Osteocyte (in vitro differentiated cells): ENCODE measurements at regions not wholly inside any gene's neighbourhood (a gene's known extent, or its start where the extent isn't known, plus 50 kb on each side); places are given as distances from the start of the nearest gene placed in this dataset.
A peak's percentile ranks its signal among the peaks of the same experiment; 100 is the strongest.

Experiments
- DNase-seq: peaks from one replicate; pipeline ENCODE4 v3.0.0; 2021; ENCODE audit warnings: mixed read lengths; ENCODE audit not compliant: unreplicated experiment; ENCODE audit errors: extremely low spot score
- H3K27ac Mint-ChIP-seq: one replicate; pipeline ENCODE4 v1.8.0; 2021; ENCODE audit warnings: mild to moderate bottlenecking, mixed read lengths; ENCODE audit not compliant: unreplicated experiment
- H3K27me3 Mint-ChIP-seq: one replicate; pipeline ENCODE4 v1.8.0; 2021; ENCODE audit warnings: mixed read lengths; ENCODE audit not compliant: unreplicated experiment
- H3K36me3 Mint-ChIP-seq: one replicate; pipeline ENCODE4 v1.8.0; 2021; ENCODE audit warnings: mixed read lengths; ENCODE audit not compliant: unreplicated experiment
- H3K4me1 Mint-ChIP-seq: one replicate; pipeline ENCODE4 v1.8.0; 2021; ENCODE audit warnings: mixed read lengths; ENCODE audit not compliant: unreplicated experiment
- H3K4me3 Mint-ChIP-seq: one replicate; pipeline ENCODE4 v1.8.0; 2021; ENCODE audit warnings: mild to moderate bottlenecking, moderate library complexity, mixed read lengths; ENCODE audit not compliant: unreplicated experiment
- H3K9me3 Mint-ChIP-seq: one replicate; pipeline ENCODE4 v1.8.0; 2021; ENCODE audit warnings: mixed read lengths; ENCODE audit not compliant: unreplicated experiment
- CTCF ChIP-seq: fragments of 200-600 bp; sonication (generic); IDR thresholded peaks from 2 replicates; pipeline ENCODE4 v1.5.0; 2021; ENCODE audit warnings: antibody characterized with exemption, mild to moderate bottlenecking, moderate library complexity

GRCh38 chr16:87183647-87184046 lies 133.5 kb downstream of the C16orf95 start:
- Mint-ChIP-seq H3K4me3 (no peak overlapping the region), H3K27me3 (no peaks in the 10 kb centered on the region), H3K36me3 (no peaks in the 10 kb centered on the region), H3K9me3 (no peaks in the 10 kb centered on the region), H3K27ac (no peak overlapping the region), H3K4me1 (peaks cover 59% of the 10 kb centered on the region)
- no peak for TF ChIP-seq CTCF
- no peak for DNase-seq

- Mint-ChIP-seq H3K27me3 (no peaks in the 10 kb centered on the region), H3K27ac (no peak overlapping the region), H3K9me3 (no peaks in the 10 kb centered on the region), H3K4me1 (peaks cover 42% of the 10 kb centered on the region), H3K36me3 (no peaks in the 10 kb centered on the region), H3K4me3 (no peak overlapping the region)
- DNase-seq, result no peak
- TF ChIP-seq CTCF, result peak; percentile 28
Observed at GRCh38 chr16:87185308-87185707, 131.9 kb downstream of the C16orf95 start.

GRCh38 chr16:87185983-87186382 lies 131.2 kb downstream of the C16orf95 start:
- DNase-seq, result no peak
- H3K4me1 Mint-ChIP-seq, result peaks cover 42% of the 10 kb centered on the region
- TF ChIP-seq CTCF, result no peak
- no peak overlapping the region for H3K4me3 Mint-ChIP-seq
- no peaks in the 10 kb centered on the region for H3K9me3 Mint-ChIP-seq
- peaks cover 3% of the 10 kb centered on the region for H3K36me3 Mint-ChIP-seq
- no peaks in the 10 kb centered on the region for H3K27me3 Mint-ChIP-seq
- peak overlapping the region; percentile 31 for H3K27ac Mint-ChIP-seq

- DNase-seq, result no peak
- Mint-ChIP-seq H3K27ac (peak overlapping the region; percentile 60), H3K4me1 (peaks cover 42% of the 10 kb centered on the region), H3K9me3 (no peaks in the 10 kb centered on the region), H3K4me3 (no peak overlapping the region), H3K36me3 (peaks cover 3% of the 10 kb centered on the region), H3K27me3 (no peaks in the 10 kb centered on the region)
- TF ChIP-seq CTCF, result no peak
Observed at GRCh38 chr16:87186446-87186845, 130.7 kb downstream of the C16orf95 start.

- no peaks in the 10 kb centered on the region for H3K27me3 Mint-ChIP-seq
- H3K9me3 Mint-ChIP-seq, result no peaks in the 10 kb centered on the region
- peak overlapping the region; percentile 60 for H3K27ac Mint-ChIP-seq
- no peak overlapping the region for H3K4me3 Mint-ChIP-seq
- no peak for DNase-seq
- H3K4me1 Mint-ChIP-seq, result peaks cover 40% of the 10 kb centered on the region
- no peak for TF ChIP-seq CTCF
- peaks cover 3% of the 10 kb centered on the region for H3K36me3 Mint-ChIP-seq
Observed at GRCh38 chr16:87186876-87187533, 130.2 kb downstream of the C16orf95 start.
